ENCODE measurements at regions not wholly inside any gene's neighbourhood (a gene's known extent, or its start where the extent isn't known, plus 50 kb on each side); places are given as distances from the start of the nearest gene placed in this dataset.

DNA sequence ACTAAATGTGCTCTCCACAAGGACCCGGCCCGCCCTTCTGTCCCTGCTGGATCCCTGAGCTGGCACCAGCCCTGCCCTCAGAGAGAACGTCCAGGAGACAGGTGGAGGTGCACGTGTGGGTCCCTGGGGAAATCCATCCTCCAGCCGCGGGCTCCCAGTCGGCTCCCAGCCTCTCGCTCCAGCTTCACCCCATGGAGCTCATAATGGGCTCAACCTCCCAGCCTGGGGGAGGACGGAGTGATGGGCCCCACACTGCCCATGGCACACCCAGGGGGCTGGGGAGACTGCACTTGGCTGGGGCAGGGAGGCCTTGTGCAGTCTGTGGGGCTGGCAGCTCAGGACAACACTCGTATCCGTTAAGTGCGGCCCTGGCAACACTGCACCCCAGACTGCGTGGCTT lies 250.5 kb downstream of the TMEM121 start:
- peaks cover 5% of the 10 kb centered on the region for H3K36me3 Mint-ChIP-seq (ENCODE audit: low read depth)
- TF ChIP-seq, protein P1, sequence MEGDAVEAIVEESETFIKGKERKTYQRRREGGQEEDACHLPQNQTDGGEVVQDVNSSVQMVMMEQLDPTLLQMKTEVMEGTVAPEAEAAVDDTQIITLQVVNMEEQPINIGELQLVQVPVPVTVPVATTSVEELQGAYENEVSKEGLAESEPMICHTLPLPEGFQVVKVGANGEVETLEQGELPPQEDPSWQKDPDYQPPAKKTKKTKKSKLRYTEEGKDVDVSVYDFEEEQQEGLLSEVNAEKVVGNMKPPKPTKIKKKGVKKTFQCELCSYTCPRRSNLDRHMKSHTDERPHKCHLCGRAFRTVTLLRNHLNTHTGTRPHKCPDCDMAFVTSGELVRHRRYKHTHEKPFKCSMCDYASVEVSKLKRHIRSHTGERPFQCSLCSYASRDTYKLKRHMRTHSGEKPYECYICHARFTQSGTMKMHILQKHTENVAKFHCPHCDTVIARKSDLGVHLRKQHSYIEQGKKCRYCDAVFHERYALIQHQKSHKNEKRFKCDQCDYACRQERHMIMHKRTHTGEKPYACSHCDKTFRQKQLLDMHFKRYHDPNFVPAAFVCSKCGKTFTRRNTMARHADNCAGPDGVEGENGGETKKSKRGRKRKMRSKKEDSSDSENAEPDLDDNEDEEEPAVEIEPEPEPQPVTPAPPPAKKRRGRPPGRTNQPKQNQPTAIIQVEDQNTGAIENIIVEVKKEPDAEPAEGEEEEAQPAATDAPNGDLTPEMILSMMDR (IDR thresholded peaks at IDR 0.05), result no peak
- H3K4me3 Mint-ChIP-seq (ENCODE audit: unreplicated experiment), result no peak overlapping the region
- H3K27me3 Mint-ChIP-seq (ENCODE audit: low read depth), result no peaks in the 10 kb centered on the region
- no peak for DNase-seq (ENCODE audit: low spot score)
- no peak overlapping the region for H3K27ac Mint-ChIP-seq (ENCODE audit: unreplicated experiment)
- peaks cover 62% of the 10 kb centered on the region for H3K9me3 Mint-ChIP-seq (ENCODE audit: low read depth)
- no peaks in the 10 kb centered on the region for H3K4me1 Mint-ChIP-seq (ENCODE audit: low read depth)

DNA sequence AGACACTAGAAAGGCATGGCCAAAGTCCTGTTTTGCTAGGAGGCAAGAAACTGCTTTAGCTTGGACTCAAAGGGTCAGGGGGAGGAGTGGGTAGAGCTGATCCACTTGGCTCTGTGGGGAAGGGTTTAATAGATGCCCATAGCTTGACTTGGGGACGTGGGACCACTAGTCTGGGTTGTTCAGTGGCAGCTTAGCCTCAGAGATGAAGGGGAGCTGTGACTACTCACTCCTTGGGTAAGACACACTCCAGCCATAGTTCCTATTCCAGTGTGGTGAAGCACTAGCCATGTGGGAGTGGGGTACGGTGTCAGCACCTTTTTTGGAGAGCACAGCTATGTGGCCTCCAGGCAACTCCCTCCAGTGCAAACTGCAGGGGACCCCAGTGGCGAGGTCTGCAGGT lies 257.3 kb downstream of the TMEM121 start:
- Mint-ChIP-seq H3K9me3 (ENCODE audit: low read depth) (peaks cover 67% of the 10 kb centered on the region), H3K4me3 (ENCODE audit: unreplicated experiment) (no peak overlapping the region), H3K27me3 (ENCODE audit: low read depth) (no peaks in the 10 kb centered on the region), H3K27ac (ENCODE audit: unreplicated experiment) (no peak overlapping the region), H3K4me1 (ENCODE audit: low read depth) (no peaks in the 10 kb centered on the region), H3K36me3 (ENCODE audit: low read depth) (no peaks in the 10 kb centered on the region)
- TF ChIP-seq, protein P1 (IDR thresholded peaks at IDR 0.05), result no peak
- peak; percentile 59 for DNase-seq (ENCODE audit: low spot score)

DNA sequence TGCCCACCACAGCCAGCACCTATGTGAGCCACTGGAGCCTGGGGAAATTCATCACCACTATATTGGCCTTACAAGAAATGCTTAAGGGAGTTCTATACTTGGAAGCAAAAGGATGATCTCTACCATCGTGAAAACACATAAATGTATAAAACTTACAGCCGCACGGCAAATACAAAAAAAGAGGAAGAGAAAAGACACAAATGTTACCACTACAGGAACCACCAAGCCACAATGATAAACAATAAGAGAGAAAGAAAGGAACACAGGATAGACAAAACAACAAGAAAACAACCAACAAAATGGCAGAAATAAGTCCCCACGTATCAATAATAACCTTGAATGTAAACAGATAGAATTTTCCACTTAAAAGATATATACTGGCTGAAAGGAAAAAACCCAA lies 267.5 kb downstream of the TMEM121 start:
- TF ChIP-seq, protein P1 (IDR thresholded peaks at IDR 0.05), result no peak
- H3K4me1 Mint-ChIP-seq (ENCODE audit: low read depth), result no peaks in the 10 kb centered on the region
- no peak for DNase-seq (ENCODE audit: low spot score)
- peaks cover 66% of the 10 kb centered on the region for H3K9me3 Mint-ChIP-seq (ENCODE audit: low read depth)
- H3K27ac Mint-ChIP-seq (ENCODE audit: unreplicated experiment), result no peak overlapping the region
- no peak overlapping the region for H3K4me3 Mint-ChIP-seq (ENCODE audit: unreplicated experiment)
- H3K27me3 Mint-ChIP-seq (ENCODE audit: low read depth), result no peaks in the 10 kb centered on the region
- H3K36me3 Mint-ChIP-seq (ENCODE audit: low read depth), result no peaks in the 10 kb centered on the region

DNA sequence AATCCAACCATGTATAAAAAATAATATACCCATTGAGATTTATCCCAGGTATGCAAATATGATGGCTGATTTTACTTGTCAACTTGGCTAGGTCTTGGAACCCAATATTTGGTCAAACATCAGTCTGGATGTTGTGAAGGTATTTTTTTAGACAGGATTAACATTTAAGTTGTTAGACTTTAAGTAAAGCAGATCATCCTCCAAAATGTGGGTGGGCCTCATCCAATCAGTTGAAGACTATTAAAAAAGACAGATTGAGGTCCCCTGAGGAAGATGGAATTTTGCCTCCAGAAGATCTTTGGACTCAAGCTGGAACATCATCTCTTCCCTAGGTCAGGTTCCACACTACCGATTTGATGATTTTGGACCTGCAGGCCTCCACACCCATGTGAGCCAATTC lies 271.2 kb downstream of the TMEM121 start:
- no peak overlapping the region for H3K4me3 Mint-ChIP-seq (ENCODE audit: unreplicated experiment)
- no peaks in the 10 kb centered on the region for H3K36me3 Mint-ChIP-seq (ENCODE audit: low read depth)
- no peak for DNase-seq (ENCODE audit: low spot score)
- H3K27ac Mint-ChIP-seq (ENCODE audit: unreplicated experiment), result no peak overlapping the region
- no peaks in the 10 kb centered on the region for H3K27me3 Mint-ChIP-seq (ENCODE audit: low read depth)
- H3K4me1 Mint-ChIP-seq (ENCODE audit: low read depth), result no peaks in the 10 kb centered on the region
- TF ChIP-seq, protein P1 (IDR thresholded peaks at IDR 0.05), result no peak
- H3K9me3 Mint-ChIP-seq (ENCODE audit: low read depth), result peaks cover 67% of the 10 kb centered on the region

DNA sequence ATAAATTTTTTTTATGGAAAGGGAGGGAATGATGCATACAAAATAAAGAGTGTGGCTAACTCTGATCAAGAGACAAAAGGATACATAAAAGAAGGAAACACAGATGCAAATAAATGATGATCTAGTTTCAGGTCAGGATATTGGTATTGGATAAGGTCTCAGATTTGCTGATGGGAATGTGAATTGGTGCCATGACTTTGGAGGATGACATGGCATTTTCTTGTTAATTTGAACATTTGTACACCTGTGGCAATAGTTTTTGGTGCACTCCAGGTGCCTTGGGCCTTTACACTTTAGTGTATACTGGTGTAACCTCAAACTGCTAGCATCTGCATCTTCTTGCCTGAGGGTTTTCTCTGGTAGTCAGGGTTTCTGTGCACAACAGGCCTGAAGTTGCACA lies 279.3 kb downstream of the TMEM121 start:
- TF ChIP-seq, protein P1 (IDR thresholded peaks at IDR 0.05), result no peak
- H3K4me3 Mint-ChIP-seq (ENCODE audit: unreplicated experiment), result no peak overlapping the region
- DNase-seq (ENCODE audit: low spot score), result no peak

More for the DNA sequence above, 279.3 kb downstream of the TMEM121 start:
- peaks cover 3% of the 10 kb centered on the region for H3K36me3 Mint-ChIP-seq (ENCODE audit: low read depth)
- H3K27me3 Mint-ChIP-seq (ENCODE audit: low read depth), result no peaks in the 10 kb centered on the region
- no peaks in the 10 kb centered on the region for H3K4me1 Mint-ChIP-seq (ENCODE audit: low read depth)
- no peak overlapping the region for H3K27ac Mint-ChIP-seq (ENCODE audit: unreplicated experiment)
- peaks cover 67% of the 10 kb centered on the region for H3K9me3 Mint-ChIP-seq (ENCODE audit: low read depth)

All from chondrocyte (in vitro differentiated cells).